ENCODE measurements at regions not wholly inside any gene's neighbourhood (a gene's known extent, or its start where the extent isn't known, plus 50 kb on each side); places are given as distances from the start of the nearest gene placed in this dataset.

GRCh38 chr7:104958371-104958865 lies 55.6 kb upstream of the KMT2E start:
- no TSS peak for BruUV-seq (replicated peaks)
- RAD21 ChIA-PET (ENCODE audit: unreplicated experiment), result interaction anchor here (4.5 kb wide), 1 partner anchor 13 kb away, joined by 34 read pairs; no protein-coding TSS in a partner anchor

More at GRCh38 chr7:104958371-104958865, 55.6 kb upstream of the KMT2E start:
- Histone ChIP-seq H3K27ac (ENCODE audit: control insufficient read depth, insufficient read depth) (no peak overlapping the region), H3K36me3 (ENCODE audit: control insufficient read depth in 2 of 2, insufficient read depth in 2 of 2, low read length in 1 of 2) (no peaks in the 10 kb centered on the region), H2AFZ (ENCODE audit: control insufficient read depth, low read depth, low read length) (no peak overlapping the region), H3K79me2 (ENCODE audit: control insufficient read depth, insufficient read depth, low read length) (no peaks in the 10 kb centered on the region), H3K27me3 (replicated peaks in 1 of 2; ENCODE audit: control insufficient read depth in 2 of 2, insufficient read depth in 2 of 2, low read length in 1 of 2) (no peaks in the 10 kb centered on the region), H3K9me3 (replicated peaks; ENCODE audit: control insufficient read depth, insufficient read depth, low read length) (peaks cover 2% of the 10 kb centered on the region; the same call in 1 of the 3 replicates), H3K4me2 (ENCODE audit: control insufficient read depth, insufficient read depth) (no peak overlapping the region), H3K9ac (ENCODE audit: control insufficient read depth, insufficient read depth, low read length) (no peak overlapping the region), H3K4me1 (ENCODE audit: control insufficient read depth, insufficient read depth, low read length) (peaks cover 27% of the 10 kb centered on the region), H4K20me1 (ENCODE audit: control insufficient read depth, insufficient read depth) (no peaks in the 10 kb centered on the region), H3K4me3 (no peak overlapping the region)
- CTCF ChIA-PET, result interaction anchor here (0.8 to 2.0 kb wide), 5 partner anchors 21 to 35 kb away, joined by 3 to 7 read pairs (median 4); no protein-coding TSS in a partner anchor
- 97% methylated on average over 3 of the region's 3 CpGs for WGBS (ENCODE audit: insufficient coverage, insufficient replicate concordance, low lambda C conversion rate, missing lambda C conversion rate)
- no peak for FAIRE-seq
- SMC1A ChIA-PET (ENCODE audit: uncharacterized antibody, unreplicated experiment), result interaction anchor here (0.6 to 5.3 kb wide), 9 partner anchors 10 to 155 kb away, joined by 3 to 58 read pairs (median 3); no protein-coding TSS in a partner anchor
- no peak for ATAC-seq
- DNase-seq (ENCODE audit: low read depth, low spot score), result no peak
- POLR2A ChIA-PET, result interaction anchor here (1.0 to 4.5 kb wide), 3 partner anchors 13 to 66 kb away, joined by 3 to 55 read pairs (median 4); no protein-coding TSS in a partner anchor
- in situ Hi-C loops (cut with MboI), result no loop called here
- intact Hi-C loops (cut with micrococcal nuclease; ENCODE audit: unreplicated experiment), result no loop called here
- TF ChIP-seq LARP7 (IDR thresholded peaks at IDR 0.05), result no peak
- TF ChIP-seq CUX1 (IDR thresholded peaks at IDR 0.05; ENCODE audit: insufficient replicate concordance, low read depth, low read length), result no peak
- TF ChIP-seq ESRRA (IDR thresholded peaks at IDR 0.05; ENCODE audit: low read length), result no peak
- no peak for TF ChIP-seq SMC3 (IDR thresholded peaks at IDR 0.05; ENCODE audit: borderline replicate concordance, low read length)
- TF ChIP-seq CHD4 (IDR thresholded peaks at IDR 0.05), result no peak
- no peak for TF ChIP-seq MTA2 (IDR thresholded peaks at IDR 0.05; ENCODE audit: low read depth)
- no peak for TF ChIP-seq HDAC2 (IDR thresholded peaks at IDR 0.05)
- no peak for TF ChIP-seq BMI1 (IDR thresholded peaks at IDR 0.05; ENCODE audit: borderline replicate concordance)
- no peak for TF ChIP-seq MLLT1 (IDR thresholded peaks at IDR 0.05)
- no peak for TF ChIP-seq CREM (IDR thresholded peaks at IDR 0.05; ENCODE audit: low read depth)
- no peak for TF ChIP-seq KAT2A (conservative IDR thresholded peaks at IDR 0.05; ENCODE audit: control insufficient read depth, low read depth, low read length)
- no peak for TF ChIP-seq RUNX3 (IDR thresholded peaks at IDR 0.05; ENCODE audit: low read length)
- TF ChIP-seq SMAD1 (IDR thresholded peaks at IDR 0.05; ENCODE audit: low read depth, partially characterized antibody), result no peak
- TF ChIP-seq SPI1 (IDR thresholded peaks at IDR 0.05; ENCODE audit: borderline replicate concordance, insufficient read depth, low read depth, low read length), result no peak
- TF ChIP-seq HCFC1 (IDR thresholded peaks at IDR 0.05; ENCODE audit: low read length), result no peak
- no peak for TF ChIP-seq SP1 (IDR thresholded peaks at IDR 0.05; ENCODE audit: low read depth, low read length)
- TF ChIP-seq STAT1 (conservative IDR thresholded peaks at IDR 0.05), result no peak
- TF ChIP-seq IRF5 (IDR thresholded peaks at IDR 0.05; ENCODE audit: borderline replicate concordance), result no peak
- no peak for TF ChIP-seq RCOR1 (conservative IDR thresholded peaks at IDR 0.05; ENCODE audit: low read depth, low read length)
- TF ChIP-seq TARDBP (IDR thresholded peaks at IDR 0.05; ENCODE audit: borderline replicate concordance), result no peak
